ENCODE measurements at regions not wholly inside any gene's neighbourhood (a gene's known extent, or its start where the extent isn't known, plus 50 kb on each side); places are given as distances from the start of the nearest gene placed in this dataset.

DNA sequence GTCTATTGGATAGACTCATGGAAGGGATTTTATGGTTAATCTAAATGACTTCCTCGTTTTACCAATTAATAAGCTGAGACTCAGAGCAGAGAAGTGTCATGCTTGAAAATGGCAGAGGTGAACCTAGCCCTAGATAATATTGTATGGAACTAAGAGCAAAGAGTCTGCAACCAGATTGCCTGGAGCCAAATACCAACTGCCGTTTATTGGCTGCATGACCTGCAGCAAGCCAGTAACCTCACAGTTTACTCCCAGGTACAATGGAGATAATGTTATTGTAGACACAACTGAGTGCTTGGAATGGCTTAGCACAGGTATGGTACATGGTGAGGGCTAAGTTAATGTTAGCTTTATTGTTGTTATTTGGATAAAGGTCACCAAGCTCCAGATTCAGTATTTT, 84.6 kb upstream of the FAT3 start:
- TF ChIP-seq, protein P1, sequence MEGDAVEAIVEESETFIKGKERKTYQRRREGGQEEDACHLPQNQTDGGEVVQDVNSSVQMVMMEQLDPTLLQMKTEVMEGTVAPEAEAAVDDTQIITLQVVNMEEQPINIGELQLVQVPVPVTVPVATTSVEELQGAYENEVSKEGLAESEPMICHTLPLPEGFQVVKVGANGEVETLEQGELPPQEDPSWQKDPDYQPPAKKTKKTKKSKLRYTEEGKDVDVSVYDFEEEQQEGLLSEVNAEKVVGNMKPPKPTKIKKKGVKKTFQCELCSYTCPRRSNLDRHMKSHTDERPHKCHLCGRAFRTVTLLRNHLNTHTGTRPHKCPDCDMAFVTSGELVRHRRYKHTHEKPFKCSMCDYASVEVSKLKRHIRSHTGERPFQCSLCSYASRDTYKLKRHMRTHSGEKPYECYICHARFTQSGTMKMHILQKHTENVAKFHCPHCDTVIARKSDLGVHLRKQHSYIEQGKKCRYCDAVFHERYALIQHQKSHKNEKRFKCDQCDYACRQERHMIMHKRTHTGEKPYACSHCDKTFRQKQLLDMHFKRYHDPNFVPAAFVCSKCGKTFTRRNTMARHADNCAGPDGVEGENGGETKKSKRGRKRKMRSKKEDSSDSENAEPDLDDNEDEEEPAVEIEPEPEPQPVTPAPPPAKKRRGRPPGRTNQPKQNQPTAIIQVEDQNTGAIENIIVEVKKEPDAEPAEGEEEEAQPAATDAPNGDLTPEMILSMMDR (IDR thresholded peaks at IDR 0.05; ENCODE audit: control insufficient read depth, extremely low read depth, insufficient read depth), result no peak
- DNase-seq (ENCODE audit: low read depth), result no peak
- H3K4me3 ChIP-seq (ENCODE audit: low read depth, low read length), result no peak overlapping the region

DNA sequence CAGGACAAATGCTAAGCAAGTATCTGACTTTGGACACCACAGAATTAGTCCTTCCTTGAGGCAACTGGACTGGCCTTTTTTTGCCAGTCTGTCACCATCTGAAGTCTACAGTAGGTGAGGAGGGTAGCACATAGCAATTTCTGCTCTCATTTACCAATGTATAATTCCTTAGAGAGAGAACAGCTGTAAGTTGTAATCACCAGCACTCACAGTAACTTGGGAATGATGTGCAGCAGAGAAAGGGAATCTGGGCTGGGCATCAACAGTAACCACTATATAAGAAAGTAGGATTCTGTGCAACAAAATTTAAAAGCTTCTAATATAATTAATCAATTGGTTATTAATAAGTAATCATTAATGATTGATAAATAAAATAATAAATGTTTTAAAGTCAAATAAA, 86.3 kb upstream of the FAT3 start:
- H3K4me3 ChIP-seq (ENCODE audit: low read depth, low read length), result no peak overlapping the region
- DNase-seq (ENCODE audit: low read depth), result no peak
- TF ChIP-seq, protein P1 (IDR thresholded peaks at IDR 0.05; ENCODE audit: control insufficient read depth, extremely low read depth, insufficient read depth), result no peak

DNA sequence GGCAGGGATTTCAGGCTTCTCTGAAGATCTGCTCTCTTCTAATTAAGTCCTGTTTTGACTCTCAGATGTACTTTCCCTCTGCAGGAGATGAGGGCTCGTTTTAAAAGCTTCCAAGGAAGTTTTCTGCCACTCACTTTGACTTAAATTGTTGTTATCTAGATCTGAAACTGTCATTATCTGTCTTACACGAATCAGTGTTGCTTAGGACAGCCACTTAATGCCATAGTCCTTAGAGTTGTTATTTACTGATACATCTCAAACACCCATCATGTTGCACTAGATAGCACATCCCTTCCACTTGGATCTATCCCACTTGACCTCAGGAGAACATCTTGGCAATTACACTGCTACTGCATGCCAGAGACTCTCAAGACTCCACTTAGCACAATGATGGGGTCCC, 86.9 kb upstream of the FAT3 start:
- no peak overlapping the region for H3K4me3 ChIP-seq (ENCODE audit: low read depth, low read length)
- no peak for DNase-seq (ENCODE audit: low read depth)
- TF ChIP-seq, protein P1 (IDR thresholded peaks at IDR 0.05; ENCODE audit: control insufficient read depth, extremely low read depth, insufficient read depth), result no peak

DNA sequence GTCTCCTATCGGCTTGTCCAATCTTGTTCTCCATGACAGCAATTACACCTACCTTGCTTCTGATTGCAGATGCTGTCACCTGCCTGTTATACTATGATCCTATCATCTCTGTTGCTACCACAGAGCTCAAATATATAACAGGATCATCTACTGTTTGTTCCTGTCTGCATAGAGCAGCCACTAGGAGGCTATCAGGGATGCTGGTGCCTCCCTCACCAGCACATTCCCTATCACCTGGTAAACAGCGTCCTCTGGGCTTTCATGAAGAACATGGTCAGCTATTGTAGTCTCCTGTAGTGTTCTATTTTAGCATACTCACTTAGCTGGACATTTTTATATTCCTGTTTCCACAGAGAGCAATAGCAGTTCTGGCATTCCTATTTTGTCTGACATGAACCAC, 87.8 kb upstream of the FAT3 start:
- TF ChIP-seq, protein P1 (IDR thresholded peaks at IDR 0.05; ENCODE audit: control insufficient read depth, extremely low read depth, insufficient read depth), result peak; percentile 14; the same call in 1 of the 2 replicates
- DNase-seq (ENCODE audit: low read depth), result no peak
- H3K4me3 ChIP-seq (ENCODE audit: low read depth, low read length), result no peak overlapping the region

DNA sequence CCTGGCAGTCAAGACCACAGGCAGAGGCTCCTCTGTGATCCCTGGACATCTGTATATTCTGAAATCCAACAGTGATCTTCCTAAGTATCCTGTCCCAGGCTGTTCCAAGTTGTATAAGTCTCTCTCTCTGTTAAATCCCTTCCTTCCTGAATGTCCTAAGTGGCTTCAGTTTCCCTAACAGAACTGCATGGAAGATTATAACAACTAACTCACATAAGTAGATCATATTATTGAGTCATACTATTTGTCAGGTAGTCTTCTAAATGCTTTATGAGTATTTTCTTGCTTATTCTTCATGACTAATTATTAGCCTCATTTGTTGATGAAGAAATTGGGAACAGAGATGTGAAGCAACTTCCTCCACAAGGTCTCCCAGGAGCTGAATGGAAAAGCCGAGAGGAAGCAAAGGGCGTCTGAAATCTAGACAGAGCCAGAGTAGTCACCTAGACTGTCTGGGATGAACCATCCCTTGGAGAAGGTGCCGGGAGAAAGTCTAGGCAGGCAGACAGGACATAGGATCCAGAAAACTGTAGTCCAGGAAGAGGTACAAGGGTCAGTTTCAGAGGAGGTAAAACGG, 93.2 kb upstream of the FAT3 start:
- no peak overlapping the region for H3K4me3 ChIP-seq (ENCODE audit: low read depth, low read length)
- TF ChIP-seq, protein P1 (IDR thresholded peaks at IDR 0.05; ENCODE audit: control insufficient read depth, extremely low read depth, insufficient read depth), result no peak
- DNase-seq (ENCODE audit: low read depth), result no peak

DNA sequence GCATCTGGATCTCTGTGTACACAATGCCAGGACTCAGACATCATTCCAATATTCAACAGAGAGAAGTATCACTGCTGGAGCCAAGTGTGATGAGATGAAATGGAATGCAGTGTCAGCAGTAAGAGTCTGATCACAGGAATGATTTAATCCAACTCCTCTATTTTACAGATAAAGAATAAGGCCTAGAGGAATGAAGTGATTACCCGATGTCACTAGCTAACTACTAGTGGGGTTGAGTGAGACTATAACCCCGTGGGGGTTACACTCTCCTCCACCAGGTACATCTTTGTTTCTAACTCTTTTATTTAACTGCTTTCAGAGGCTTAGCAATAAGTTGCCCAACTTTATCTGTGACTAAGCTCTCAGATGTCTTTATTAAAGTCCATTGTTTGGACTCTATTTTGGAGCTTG, 94.2 kb upstream of the FAT3 start:
- no peak overlapping the region for H3K4me3 ChIP-seq (ENCODE audit: low read depth, low read length)
- no peak for DNase-seq (ENCODE audit: low read depth)
- TF ChIP-seq, protein P1 (IDR thresholded peaks at IDR 0.05; ENCODE audit: control insufficient read depth, extremely low read depth, insufficient read depth), result no peak

DNA sequence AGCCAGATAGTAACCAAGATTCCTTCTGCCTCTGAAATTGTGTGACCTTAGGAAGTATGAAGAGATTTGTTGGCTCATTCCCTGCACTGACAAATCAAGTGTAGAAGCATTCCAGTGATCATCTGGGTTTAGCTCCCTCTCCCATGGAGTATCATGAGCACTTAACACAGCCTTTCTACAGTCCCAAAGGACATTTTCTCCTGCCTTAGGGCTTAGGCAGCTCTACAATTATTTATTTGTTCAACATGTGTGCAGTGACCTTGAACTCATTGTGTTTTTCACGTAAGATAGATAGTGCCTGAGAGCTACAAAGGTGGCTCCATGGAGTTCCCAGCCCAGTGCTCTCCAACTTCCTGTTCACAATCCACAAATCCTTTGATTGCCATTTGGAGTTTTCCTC, 94.8 kb upstream of the FAT3 start:
- TF ChIP-seq, protein P1 (IDR thresholded peaks at IDR 0.05; ENCODE audit: control insufficient read depth, extremely low read depth, insufficient read depth), result no peak
- DNase-seq (ENCODE audit: low read depth), result no peak
- H3K4me3 ChIP-seq (ENCODE audit: low read depth, low read length), result no peak overlapping the region

Data from LNCaP clone FGC (cell line).